HEK293 (cell line): ENCODE measurements at regions not wholly inside any gene's neighbourhood (a gene's known extent, or its start where the extent isn't known, plus 50 kb on each side); places are given as distances from the start of the nearest gene placed in this dataset.

Experiments
- CTCF ChIA-PET: fragments of 350-600 bp; formaldehyde crosslinking; extraction: SDS; loops from one replicate; lab custom pipeline; 2021; ENCODE audit warnings: antibody characterized with exemption; lab: Yijun Ruan, JAX
- POLR2A ChIA-PET: fragments of 300-600 bp; formaldehyde crosslinking; extraction: SDS; loops from one replicate; lab custom pipeline; 2020; ENCODE audit warnings: antibody characterized with exemption, inconsistent platforms; lab: Yijun Ruan, JAX
- H3K27ac ChIP-seq: fragments of 200-500 bp; sonication (Bioruptor generic); 2 replicates; pipeline ENCODE4 v1.5.1; 2014; ENCODE audit warnings: low read depth, low read length, control low read depth, inconsistent platforms; ENCODE audit errors: extremely low read depth
- H3K36me3 ChIP-seq, 2 experiments: fragments of 200-500 bp in 1 of 2; sonication (Bioruptor generic) in 1 of 2; 1 replicate in 1 of 2; 2 replicates in 1 of 2; pipeline ENCODE4 v1.5.1; 2014 to 2017; ENCODE audit warnings: inconsistent platforms in 2 of 2, low read length in 2 of 2; ENCODE audit not compliant: control insufficient read depth in 2 of 2, insufficient read depth in 1 of 2
- H3K4me1 ChIP-seq: fragments of 200-500 bp; sonication (Bioruptor generic); 2 replicates; pipeline ENCODE4 v1.5.1; 2014; ENCODE audit warnings: mild to moderate bottlenecking, low read length, inconsistent platforms; ENCODE audit not compliant: control insufficient read depth, insufficient read depth
- H3K4me3 ChIP-seq: 2 replicates; pipeline ENCODE4 v1.5.1; 2011; ENCODE audit warnings: low read depth, mild to moderate bottlenecking, control low read depth, low read length, moderate library complexity
- H3K9me3 ChIP-seq: fragments of 200-500 bp; sonication (Bioruptor generic); 2 replicates; pipeline ENCODE4 v1.5.1; 2014; ENCODE audit warnings: low read depth, low read length, inconsistent platforms; ENCODE audit not compliant: control insufficient read depth, insufficient read depth
- GFI1B ChIP-seq: fragments of 450-650 bp; formaldehyde crosslinking; IDR thresholded peaks from 2 replicates; pipeline ENCODE4 v1.5.1; 2016; ENCODE audit warnings: missing biosample characterization, missing genetic modification characterization
- HOXA7 ChIP-seq: sonication (generic); formaldehyde crosslinking; IDR thresholded peaks from 2 replicates; pipeline ENCODE4 v1.8.1; 2022; ENCODE audit warnings: missing genetic modification reagents, borderline replicate concordance
- OVOL3 ChIP-seq: fragments of 450-650 bp; formaldehyde crosslinking; IDR thresholded peaks from 2 replicates; pipeline ENCODE4 v1.5.1; 2016; ENCODE audit warnings: missing biosample characterization, missing genetic modification characterization
- PRDM4 ChIP-seq: fragments of 450-650 bp; formaldehyde crosslinking; IDR thresholded peaks from 2 replicates; pipeline ENCODE4 v1.5.1; 2017; ENCODE audit warnings: missing biosample characterization, missing genetic modification characterization
- REPIN1 ChIP-seq: fragments of 450-650 bp; formaldehyde crosslinking; IDR thresholded peaks from 2 replicates; pipeline ENCODE4 v1.5.1; 2017; ENCODE audit warnings: missing biosample characterization, missing genetic modification characterization, low read depth
- WT1 ChIP-seq: fragments of 450-650 bp; formaldehyde crosslinking; IDR thresholded peaks from 2 replicates; pipeline ENCODE4 v1.5.1; 2016; ENCODE audit warnings: missing biosample characterization, missing genetic modification characterization
- YY1 ChIP-seq: fragments of 450-650 bp; formaldehyde crosslinking; IDR thresholded peaks from 2 replicates; pipeline ENCODE4 v1.5.1; 2018; ENCODE audit warnings: missing biosample characterization, missing genetic modification characterization
- ZBTB11 ChIP-seq: fragments of 450-650 bp; formaldehyde crosslinking; conservative IDR thresholded peaks from 2 replicates; pipeline ENCODE4 v1.5.1; 2016; ENCODE audit warnings: low read depth, missing biosample characterization, missing genetic modification characterization
- ZFP69B ChIP-seq: fragments of 450-650 bp; formaldehyde crosslinking; IDR thresholded peaks from 2 replicates; pipeline ENCODE4 v1.5.1; 2016; ENCODE audit warnings: missing biosample characterization, missing genetic modification characterization
- ZNF580 ChIP-seq: fragments of 450-650 bp; formaldehyde crosslinking; IDR thresholded peaks from 2 replicates; pipeline ENCODE4 v1.5.1; 2016; ENCODE audit warnings: missing biosample characterization, missing genetic modification characterization
- ZNF596 ChIP-seq: fragments of 450-650 bp; IDR thresholded peaks from 2 replicates; pipeline ENCODE4 v1.5.0; 2018; ENCODE audit warnings: missing biosample characterization, mild to moderate bottlenecking, missing genetic modification characterization, moderate library complexity
- ZNF785 ChIP-seq: fragments of 450-650 bp; formaldehyde crosslinking; IDR thresholded peaks from 2 replicates; pipeline ENCODE4 v1.5.1; 2016; ENCODE audit warnings: missing biosample characterization, missing genetic modification characterization
- ZSCAN23 ChIP-seq: fragments of 450-650 bp; formaldehyde crosslinking; IDR thresholded peaks from 2 replicates; pipeline ENCODE4 v1.5.1; 2016; ENCODE audit warnings: missing biosample characterization, missing genetic modification characterization
- TF ChIP-seq, protein P1 (sequence below): fragments of 450-650 bp; formaldehyde crosslinking; IDR thresholded peaks from 2 replicates; pipeline ENCODE4 v1.5.1; 2016; ENCODE audit warnings: missing biosample characterization, missing genetic modification characterization
- TF ChIP-seq, protein P2 (sequence below): fragments of 450-650 bp; formaldehyde crosslinking; IDR thresholded peaks from 2 replicates; pipeline ENCODE4 v1.5.1; 2016; ENCODE audit warnings: missing biosample characterization, missing genetic modification characterization, low read depth
- TF ChIP-seq, protein P3 (sequence below): fragments of 450-650 bp; formaldehyde crosslinking; IDR thresholded peaks from 2 replicates; pipeline ENCODE4 v1.5.1; 2016; ENCODE audit warnings: missing biosample characterization, missing genetic modification characterization, borderline replicate concordance

- H3K27ac ChIP-seq, result no peak overlapping the region
- POLR2A ChIA-PET, result no interaction called here
- H3K36me3 ChIP-seq, result no peaks in the 10 kb centered on the region
- no peaks in the 10 kb centered on the region for H3K9me3 ChIP-seq
- H3K4me1 ChIP-seq, result no peaks in the 10 kb centered on the region
- H3K4me3 ChIP-seq, result no peak overlapping the region
- CTCF ChIA-PET, result interaction anchor here (0.6 to 0.7 kb wide), 3 partner anchors 53 to 821 kb away, joined by 3 to 5 read pairs (median 3); no protein-coding TSS in a partner anchor
- no peak for TF ChIP-seq REPIN1 (tag by site-specific recombination)
- TF ChIP-seq, protein P1, sequence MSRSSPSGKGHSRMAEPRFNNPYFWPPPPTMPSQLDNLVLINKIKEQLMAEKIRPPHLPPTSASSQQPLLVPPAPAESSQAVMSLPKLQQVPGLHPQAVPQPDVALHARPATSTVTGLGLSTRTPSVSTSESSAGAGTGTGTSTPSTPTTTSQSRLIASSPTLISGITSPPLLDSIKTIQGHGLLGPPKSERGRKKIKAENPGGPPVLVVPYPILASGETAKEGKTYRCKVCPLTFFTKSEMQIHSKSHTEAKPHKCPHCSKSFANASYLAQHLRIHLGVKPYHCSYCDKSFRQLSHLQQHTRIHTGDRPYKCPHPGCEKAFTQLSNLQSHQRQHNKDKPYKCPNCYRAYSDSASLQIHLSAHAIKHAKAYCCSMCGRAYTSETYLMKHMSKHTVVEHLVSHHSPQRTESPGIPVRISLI (tag by site-specific recombination), result no peak
- no peak for TF ChIP-seq ZFP69B (tag by site-specific recombination)
- TF ChIP-seq, protein P2, sequence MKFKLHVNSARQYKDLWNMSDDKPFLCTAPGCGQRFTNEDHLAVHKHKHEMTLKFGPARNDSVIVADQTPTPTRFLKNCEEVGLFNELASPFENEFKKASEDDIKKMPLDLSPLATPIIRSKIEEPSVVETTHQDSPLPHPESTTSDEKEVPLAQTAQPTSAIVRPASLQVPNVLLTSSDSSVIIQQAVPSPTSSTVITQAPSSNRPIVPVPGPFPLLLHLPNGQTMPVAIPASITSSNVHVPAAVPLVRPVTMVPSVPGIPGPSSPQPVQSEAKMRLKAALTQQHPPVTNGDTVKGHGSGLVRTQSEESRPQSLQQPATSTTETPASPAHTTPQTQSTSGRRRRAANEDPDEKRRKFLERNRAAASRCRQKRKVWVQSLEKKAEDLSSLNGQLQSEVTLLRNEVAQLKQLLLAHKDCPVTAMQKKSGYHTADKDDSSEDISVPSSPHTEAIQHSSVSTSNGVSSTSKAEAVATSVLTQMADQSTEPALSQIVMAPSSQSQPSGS (tag by site-specific recombination), result 0 out of 2 replicates have a peak, but pooled peaks have one; percentile 33
- TF ChIP-seq PRDM4 (tag by site-specific recombination), result no peak
These were observed 156.8 kb upstream of the KCNQ5 start for GRCh38 chr6:72464791-72465691.

- no peaks in the 10 kb centered on the region for H3K4me1 ChIP-seq
- ChIA-PET POLR2A (no interaction called here), CTCF (interaction anchor here (0.6 to 1.2 kb wide), 2 partner anchors 11 to 929 kb away, joined by 3 to 4 read pairs; no protein-coding TSS in a partner anchor)
- H3K27ac ChIP-seq, result no peak overlapping the region
- no peak overlapping the region for H3K4me3 ChIP-seq
- H3K36me3 ChIP-seq, result no peaks in the 10 kb centered on the region
- H3K9me3 ChIP-seq, result no peaks in the 10 kb centered on the region
- no peak for TF ChIP-seq REPIN1 (tag by site-specific recombination)
- no peak for TF ChIP-seq WT1
- TF ChIP-seq, protein P3, sequence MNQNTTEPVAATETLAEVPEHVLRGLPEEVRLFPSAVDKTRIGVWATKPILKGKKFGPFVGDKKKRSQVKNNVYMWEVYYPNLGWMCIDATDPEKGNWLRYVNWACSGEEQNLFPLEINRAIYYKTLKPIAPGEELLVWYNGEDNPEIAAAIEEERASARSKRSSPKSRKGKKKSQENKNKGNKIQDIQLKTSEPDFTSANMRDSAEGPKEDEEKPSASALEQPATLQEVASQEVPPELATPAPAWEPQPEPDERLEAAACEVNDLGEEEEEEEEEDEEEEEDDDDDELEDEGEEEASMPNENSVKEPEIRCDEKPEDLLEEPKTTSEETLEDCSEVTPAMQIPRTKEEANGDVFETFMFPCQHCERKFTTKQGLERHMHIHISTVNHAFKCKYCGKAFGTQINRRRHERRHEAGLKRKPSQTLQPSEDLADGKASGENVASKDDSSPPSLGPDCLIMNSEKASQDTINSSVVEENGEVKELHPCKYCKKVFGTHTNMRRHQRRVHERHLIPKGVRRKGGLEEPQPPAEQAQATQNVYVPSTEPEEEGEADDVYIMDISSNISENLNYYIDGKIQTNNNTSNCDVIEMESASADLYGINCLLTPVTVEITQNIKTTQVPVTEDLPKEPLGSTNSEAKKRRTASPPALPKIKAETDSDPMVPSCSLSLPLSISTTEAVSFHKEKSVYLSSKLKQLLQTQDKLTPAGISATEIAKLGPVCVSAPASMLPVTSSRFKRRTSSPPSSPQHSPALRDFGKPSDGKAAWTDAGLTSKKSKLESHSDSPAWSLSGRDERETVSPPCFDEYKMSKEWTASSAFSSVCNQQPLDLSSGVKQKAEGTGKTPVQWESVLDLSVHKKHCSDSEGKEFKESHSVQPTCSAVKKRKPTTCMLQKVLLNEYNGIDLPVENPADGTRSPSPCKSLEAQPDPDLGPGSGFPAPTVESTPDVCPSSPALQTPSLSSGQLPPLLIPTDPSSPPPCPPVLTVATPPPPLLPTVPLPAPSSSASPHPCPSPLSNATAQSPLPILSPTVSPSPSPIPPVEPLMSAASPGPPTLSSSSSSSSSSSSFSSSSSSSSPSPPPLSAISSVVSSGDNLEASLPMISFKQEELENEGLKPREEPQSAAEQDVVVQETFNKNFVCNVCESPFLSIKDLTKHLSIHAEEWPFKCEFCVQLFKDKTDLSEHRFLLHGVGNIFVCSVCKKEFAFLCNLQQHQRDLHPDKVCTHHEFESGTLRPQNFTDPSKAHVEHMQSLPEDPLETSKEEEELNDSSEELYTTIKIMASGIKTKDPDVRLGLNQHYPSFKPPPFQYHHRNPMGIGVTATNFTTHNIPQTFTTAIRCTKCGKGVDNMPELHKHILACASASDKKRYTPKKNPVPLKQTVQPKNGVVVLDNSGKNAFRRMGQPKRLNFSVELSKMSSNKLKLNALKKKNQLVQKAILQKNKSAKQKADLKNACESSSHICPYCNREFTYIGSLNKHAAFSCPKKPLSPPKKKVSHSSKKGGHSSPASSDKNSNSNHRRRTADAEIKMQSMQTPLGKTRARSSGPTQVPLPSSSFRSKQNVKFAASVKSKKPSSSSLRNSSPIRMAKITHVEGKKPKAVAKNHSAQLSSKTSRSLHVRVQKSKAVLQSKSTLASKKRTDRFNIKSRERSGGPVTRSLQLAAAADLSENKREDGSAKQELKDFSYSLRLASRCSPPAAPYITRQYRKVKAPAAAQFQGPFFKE (tag by site-specific recombination), result no peak
- no peak for TF ChIP-seq OVOL3 (tag by site-specific recombination)
- no peak for TF ChIP-seq GFI1B (tag by site-specific recombination)
- TF ChIP-seq ZNF785 (tag by site-specific recombination), result no peak
- TF ChIP-seq ZNF580 (tag by site-specific recombination), result no peak
- TF ChIP-seq ZBTB11 (tag by site-specific recombination), result no peak
- TF ChIP-seq HOXA7 (CRISPR knock-in tag), result no peak
- no peak for TF ChIP-seq ZNF596 (tag by site-specific recombination)
- TF ChIP-seq YY1 (tag by site-specific recombination), result no peak
- TF ChIP-seq ZSCAN23 (tag by site-specific recombination), result no peak
These were observed 155.4 kb upstream of the KCNQ5 start for GRCh38 chr6:72466471-72466870.
